Epithelial cell of proximal tubule (primary cell): ENCODE measurements at regions not wholly inside any gene's neighbourhood (a gene's known extent, or its start where the extent isn't known, plus 50 kb on each side); places are given as distances from the start of the nearest gene placed in this dataset.

Source experiments
- DNase-seq: peaks from one replicate; pipeline ENCODE4 v3.0.0-alpha.2; 2011; ENCODE audit warnings: low read depth
- H3K4me3 ChIP-seq: 2 replicates; pipeline ENCODE4 v1.5.1; 2011; ENCODE audit warnings: low read depth, mild to moderate bottlenecking, low read length
- CTCF ChIP-seq: conservative IDR thresholded peaks from 2 replicates; pipeline ENCODE4 v1.5.1; 2012; ENCODE audit warnings: low read depth, mild to moderate bottlenecking, low read length

GRCh38 chr19:27986299-27986698 lies 1226.7 kb downstream of the UQCRFS1 start:
- H3K4me3 ChIP-seq: no peak overlapping the region
- TF ChIP-seq CTCF: no peak
- no peak for DNase-seq

GRCh38 chr19:27975419-27976005 lies 1237.4 kb downstream of the UQCRFS1 start:
- DNase-seq: no peak
- no peak for TF ChIP-seq CTCF

GRCh38 chr19:27974082-27974513 lies 1238.9 kb downstream of the UQCRFS1 start:
- H3K4me3 ChIP-seq: no peak overlapping the region
- TF ChIP-seq CTCF: peak; percentile 94
- no peak for DNase-seq

More at GRCh38 chr19:27975419-27976005, 1237.4 kb downstream of the UQCRFS1 start:
- no peak overlapping the region for H3K4me3 ChIP-seq

GRCh38 chr19:27972291-27973040 lies 1240.5 kb downstream of the UQCRFS1 start:
- no peak overlapping the region for H3K4me3 ChIP-seq
- peak; percentile 74 for DNase-seq
- TF ChIP-seq CTCF: no peak

GRCh38 chr19:27971869-27972268 lies 1241.1 kb downstream of the UQCRFS1 start:
- H3K4me3 ChIP-seq: no peak overlapping the region
- TF ChIP-seq CTCF: no peak

GRCh38 chr19:27971071-27971470 lies 1241.9 kb downstream of the UQCRFS1 start:
- no peak overlapping the region for H3K4me3 ChIP-seq
- peak; percentile 31 for TF ChIP-seq CTCF
- peak; percentile 85 for DNase-seq

More at GRCh38 chr19:27971869-27972268, 1241.1 kb downstream of the UQCRFS1 start:
- DNase-seq: no peak
